Neuron (in vitro differentiated cells): ENCODE measurements at regions not wholly inside any gene's neighbourhood (a gene's known extent, or its start where the extent isn't known, plus 50 kb on each side); places are given as distances from the start of the nearest gene placed in this dataset.
"Not testable (repeated sequence)": the region's sequence is repeated elsewhere in the genome, so short reads cannot be mapped to it uniquely, and the experiment has no call there.

ENCODE experiments used
- H2AFZ ChIP-seq: one replicate; pipeline ENCODE4 v1.6.1; 2013; ENCODE audit warnings: low read depth, mild to moderate bottlenecking, inconsistent platforms, low read length, moderate library complexity
- H3K27me3 ChIP-seq: one replicate; pipeline ENCODE4 v1.6.1; 2013; ENCODE audit warnings: low read length; ENCODE audit not compliant: insufficient read depth
- H3K36me3 ChIP-seq: one replicate; pipeline ENCODE4 v1.6.1; 2013; ENCODE audit warnings: low read length; ENCODE audit not compliant: insufficient read depth
- H3K4me1 ChIP-seq: one replicate; pipeline ENCODE4 v1.6.1; 2013; ENCODE audit warnings: low read length; ENCODE audit not compliant: insufficient read depth
- H3K4me3 ChIP-seq: 2 replicates; pipeline ENCODE4 v1.5.1; 2013; ENCODE audit warnings: mild to moderate bottlenecking, low read length, moderate library complexity
- H3K9me3 ChIP-seq: one replicate; pipeline ENCODE4 v1.6.1; 2013; ENCODE audit warnings: low read length

- Histone ChIP-seq H3K9me3 (no peaks in the 10 kb centered on the region), H3K4me1 (peaks cover 7% of the 10 kb centered on the region), H3K4me3 (no peak overlapping the region)
These were observed 183.2 kb upstream of the SPRED2 start for GRCh38 chr2:65615602-65616001.

GRCh38 chr2:65613968-65614555 lies 181.7 kb upstream of the SPRED2 start:
- Histone ChIP-seq H3K36me3 (no peaks in the 10 kb centered on the region), H3K4me1 (peaks cover 7% of the 10 kb centered on the region), H2AFZ (no peak overlapping the region), H3K27me3 (no peaks in the 10 kb centered on the region), H3K4me3 (no peak overlapping the region), H3K9me3 (no peaks in the 10 kb centered on the region)

More at GRCh38 chr2:65615602-65616001, 183.2 kb upstream of the SPRED2 start:
- H2AFZ ChIP-seq: no peak overlapping the region
- H3K27me3 ChIP-seq: no peaks in the 10 kb centered on the region
- no peaks in the 10 kb centered on the region for H3K36me3 ChIP-seq

GRCh38 chr2:65611488-65611887 lies 179.1 kb upstream of the SPRED2 start:
- H3K9me3 ChIP-seq: no peaks in the 10 kb centered on the region
- no peak overlapping the region for H3K4me3 ChIP-seq
- peaks cover 7% of the 10 kb centered on the region for H3K4me1 ChIP-seq
- H3K27me3 ChIP-seq: no peaks in the 10 kb centered on the region
- H2AFZ ChIP-seq: no peak overlapping the region
- no peaks in the 10 kb centered on the region for H3K36me3 ChIP-seq

GRCh38 chr2:65608916-65609315 lies 176.5 kb upstream of the SPRED2 start:
- H3K27me3 ChIP-seq: no peaks in the 10 kb centered on the region
- no peak overlapping the region for H2AFZ ChIP-seq
- H3K9me3 ChIP-seq: no peaks in the 10 kb centered on the region
- H3K36me3 ChIP-seq: no peaks in the 10 kb centered on the region
- H3K4me3 ChIP-seq: no peak overlapping the region
- H3K4me1 ChIP-seq: peaks cover 7% of the 10 kb centered on the region

- Histone ChIP-seq H3K27me3 (no peaks in the 10 kb centered on the region), H3K4me1 (peaks cover 7% of the 10 kb centered on the region), H3K36me3 (no peaks in the 10 kb centered on the region), H3K9me3 (no peaks in the 10 kb centered on the region), H2AFZ (no peak overlapping the region), H3K4me3 (no peak overlapping the region)
These were observed 176.1 kb upstream of the SPRED2 start for GRCh38 chr2:65608466-65608865.

- Histone ChIP-seq H3K9me3 (no peaks in the 10 kb centered on the region), H3K4me3 (no peak overlapping the region), H3K27me3 (no peaks in the 10 kb centered on the region), H3K36me3 (no peaks in the 10 kb centered on the region), H2AFZ (no peak overlapping the region), H3K4me1 (peaks cover 5% of the 10 kb centered on the region)
These were observed 175.4 kb upstream of the SPRED2 start for GRCh38 chr2:65607662-65608305.

GRCh38 chr2:65605743-65606058 lies 173.3 kb upstream of the SPRED2 start:
- H3K36me3 ChIP-seq: no peaks in the 10 kb centered on the region
- H3K4me3 ChIP-seq: no peak overlapping the region
- no peak overlapping the region for H2AFZ ChIP-seq
- no peaks in the 10 kb centered on the region for H3K4me1 ChIP-seq
- H3K9me3 ChIP-seq: no peaks in the 10 kb centered on the region
- no peaks in the 10 kb centered on the region for H3K27me3 ChIP-seq

- Histone ChIP-seq H3K36me3 (no peaks in the 10 kb centered on the region), H3K27me3 (no peaks in the 10 kb centered on the region), H2AFZ (no peak overlapping the region), H3K4me3 (no peak overlapping the region), H3K9me3 (no peaks in the 10 kb centered on the region), H3K4me1 (no peaks in the 10 kb centered on the region)
These were observed 172.8 kb upstream of the SPRED2 start for GRCh38 chr2:65605058-65605742.

- Histone ChIP-seq H3K27me3 (no peaks in the 10 kb centered on the region), H3K4me3 (no peak overlapping the region), H3K4me1 (peaks cover 2% of the 10 kb centered on the region), H3K9me3 (no peaks in the 10 kb centered on the region), H3K36me3 (no peaks in the 10 kb centered on the region), H2AFZ (no peak overlapping the region)
These were observed 171.8 kb upstream of the SPRED2 start for GRCh38 chr2:65604246-65604645.

- H2AFZ ChIP-seq: no peak overlapping the region
- no peaks in the 10 kb centered on the region for H3K9me3 ChIP-seq
- H3K4me1 ChIP-seq: peaks cover 2% of the 10 kb centered on the region
- no peak overlapping the region for H3K4me3 ChIP-seq
- H3K27me3 ChIP-seq: no peaks in the 10 kb centered on the region
- no peaks in the 10 kb centered on the region for H3K36me3 ChIP-seq
These were observed 170.3 kb upstream of the SPRED2 start for GRCh38 chr2:65602603-65603235.

- not testable (repeated sequence) for H3K4me1 ChIP-seq, H3K9me3 ChIP-seq, H3K27me3 ChIP-seq, H2AFZ ChIP-seq, H3K4me3 ChIP-seq, H3K36me3 ChIP-seq
These were observed 168.5 kb upstream of the SPRED2 start for GRCh38 chr2:65600871-65601270.

- H3K27me3 ChIP-seq, H3K9me3 ChIP-seq, H3K4me1 ChIP-seq, H2AFZ ChIP-seq, H3K4me3 ChIP-seq, H3K36me3 ChIP-seq: not testable (repeated sequence)
These were observed 168.0 kb upstream of the SPRED2 start for GRCh38 chr2:65600351-65600750.

- Histone ChIP-seq H3K36me3 (no peaks in the 10 kb centered on the region), H2AFZ (no peak overlapping the region), H3K9me3 (no peaks in the 10 kb centered on the region), H3K4me3 (no peak overlapping the region), H3K27me3 (no peaks in the 10 kb centered on the region), H3K4me1 (peaks cover 2% of the 10 kb centered on the region)
These were observed 167.3 kb upstream of the SPRED2 start for GRCh38 chr2:65599693-65600092.
